Stimulated activated CD4-positive, alpha-beta T cell treated with anti-CD3 and anti-CD28 coated beads, Interleukin-1b, Interleukin-23, amount 100 ng/mL, for 24 hours (primary cell): ENCODE measurements at regions not wholly inside any gene's neighbourhood (a gene's known extent, or its start where the extent isn't known, plus 50 kb on each side); places are given as distances from the start of the nearest gene placed in this dataset.
"Not testable (repeated sequence)": the region's sequence is repeated elsewhere in the genome, so short reads cannot be mapped to it uniquely, and the experiment has no call there.

Experiments used
- DNase-seq, 4 experiments: peaks; one replicate each; pipeline ENCODE4 v3.0.0-alpha.2; 2020; ENCODE audit warnings: low read depth in 4 of 4, low spot score in 1 of 4

GRCh38 chr16:59067205-59067604, 333.1 kb upstream of the GOT2 start:
- no peak for DNase-seq

GRCh38 chr16:59060207-59060606, 326.1 kb upstream of the GOT2 start:
- no peak for DNase-seq

GRCh38 chr16:59058250-59058649, 324.1 kb upstream of the GOT2 start:
- no peak for DNase-seq

GRCh38 chr16:59053911-59054310, 319.8 kb upstream of the GOT2 start:
- DNase-seq: no peak

- DNase-seq: no peak
Observed at GRCh38 chr16:59052231-59052630, 318.1 kb upstream of the GOT2 start.

- no peak for DNase-seq
Observed at GRCh38 chr16:59048876-59049275, 314.8 kb upstream of the GOT2 start.

- no peak for DNase-seq
Observed at GRCh38 chr16:59047114-59047513, 313.0 kb upstream of the GOT2 start.

- no peak for DNase-seq
Observed at GRCh38 chr16:59046335-59046734, 312.2 kb upstream of the GOT2 start.

GRCh38 chr16:59045501-59045900, 311.4 kb upstream of the GOT2 start:
- DNase-seq: no peak

- no peak for DNase-seq
Observed at GRCh38 chr16:59044616-59045015, 310.5 kb upstream of the GOT2 start.

GRCh38 chr16:59042301-59042700, 308.2 kb upstream of the GOT2 start:
- DNase-seq: no peak

GRCh38 chr16:59039066-59039720, 305.1 kb upstream of the GOT2 start:
- no peak for DNase-seq

GRCh38 chr16:59030923-59031485, 296.9 kb upstream of the GOT2 start:
- no peak for DNase-seq

- no peak for DNase-seq
Observed at GRCh38 chr16:59021751-59022150, 287.6 kb upstream of the GOT2 start.

- no peak for DNase-seq
Observed at GRCh38 chr16:59013930-59014329, 279.8 kb upstream of the GOT2 start.

- DNase-seq: no peak
Observed at GRCh38 chr16:58999762-59000161, 265.6 kb upstream of the GOT2 start.

- not testable (repeated sequence) for DNase-seq
Observed at GRCh38 chr16:58992755-58993154, 258.6 kb upstream of the GOT2 start.

GRCh38 chr16:58983181-58983965, 249.3 kb upstream of the GOT2 start:
- not testable (repeated sequence) for DNase-seq

- DNase-seq: no peak
Observed at GRCh38 chr16:58970775-58971174, 236.7 kb upstream of the GOT2 start.

GRCh38 chr16:58963479-58963878, 229.4 kb upstream of the GOT2 start:
- DNase-seq: no peak

GRCh38 chr16:58962811-58963210, 228.7 kb upstream of the GOT2 start:
- DNase-seq: no peak

GRCh38 chr16:58960484-58960883, 226.4 kb upstream of the GOT2 start:
- no peak for DNase-seq
